Fibroblast of lung (primary cell): ENCODE measurements at regions not wholly inside any gene's neighbourhood (a gene's known extent, or its start where the extent isn't known, plus 50 kb on each side); places are given as distances from the start of the nearest gene placed in this dataset.

Source experiments
- DNase-seq, 2 donors: peaks; one replicate each; pipeline versions ENCODE4 v3.0.0 to v3.0.0-alpha.2; 2010; ENCODE audit warnings: low read depth in 2 of 2
- H2AFZ ChIP-seq: 2 replicates; pipeline ENCODE4 v1.5.1; 2012; ENCODE audit warnings: low read length, control low read depth, inconsistent platforms
- H3K27ac ChIP-seq: 2 replicates; pipeline ENCODE4 v1.5.1; 2011; ENCODE audit warnings: low read length, control low read depth; ENCODE audit not compliant: insufficient read depth
- H3K27me3 ChIP-seq: 2 replicates; pipeline ENCODE4 v1.5.1; 2011; ENCODE audit warnings: mild to moderate bottlenecking, low read length; ENCODE audit not compliant: control insufficient read depth, insufficient read depth
- H3K36me3 ChIP-seq: 2 replicates; pipeline ENCODE4 v1.5.1; 2011; ENCODE audit warnings: low read length; ENCODE audit not compliant: control insufficient read depth, insufficient read depth
- H3K4me1 ChIP-seq: 2 replicates; pipeline ENCODE4 v1.5.1; 2011; ENCODE audit warnings: low read length; ENCODE audit not compliant: control insufficient read depth, insufficient read depth; ENCODE audit errors: extremely low read depth
- H3K4me2 ChIP-seq: 2 replicates; pipeline ENCODE4 v1.5.1; 2011; ENCODE audit warnings: low read length, control low read depth; ENCODE audit not compliant: insufficient read depth; ENCODE audit errors: extremely low read depth
- H3K4me3 ChIP-seq, 4 experiments: fragments of 200-600 bp in 1 of 4; sonication (generic) in 1 of 4; replicated peaks in 1 of 4; 2 replicates each; pipeline ENCODE4 v1.5.1; 2011 to 2016; ENCODE audit warnings: low read length in 4 of 4, low read depth in 3 of 4, mild to moderate bottlenecking in 3 of 4, control low read depth in 2 of 4, inconsistent platforms in 1 of 4, mixed read lengths in 1 of 4; ENCODE audit not compliant: insufficient read depth in 1 of 4; ENCODE audit errors: control extremely low read depth in 1 of 4
- H3K79me2 ChIP-seq: 2 replicates; pipeline ENCODE4 v1.5.1; 2012; ENCODE audit warnings: mild to moderate bottlenecking, low read length, inconsistent platforms; ENCODE audit not compliant: control insufficient read depth, insufficient read depth
- H3K9ac ChIP-seq: 2 replicates; pipeline ENCODE4 v1.5.1; 2011; ENCODE audit warnings: mild to moderate bottlenecking, low read length, control low read depth; ENCODE audit not compliant: insufficient read depth
- H3K9me3 ChIP-seq: 2 replicates; pipeline ENCODE4 v1.5.1; 2012; ENCODE audit warnings: low read depth, low read length; ENCODE audit not compliant: control insufficient read depth, insufficient read depth
- H4K20me1 ChIP-seq: 2 replicates; pipeline ENCODE4 v1.5.1; 2011; ENCODE audit warnings: low read length; ENCODE audit not compliant: control insufficient read depth, insufficient read depth; ENCODE audit errors: extremely low read depth
- CTCF ChIP-seq, 2 donors: IDR thresholded peaks in 1 of 2; conservative IDR thresholded peaks in 1 of 2; 1 replicate in 1 of 2; 2 replicates in 1 of 2; pipeline ENCODE4 v1.5.1; 2011 to 2012; ENCODE audit warnings: low read length in 2 of 2, control low read depth in 1 of 2, inconsistent platforms in 1 of 2, low read depth in 1 of 2, mild to moderate bottlenecking in 1 of 2
- EZH2 ChIP-seq: IDR thresholded peaks from 2 replicates; pipeline ENCODE4 v1.5.1; 2012; ENCODE audit warnings: low read length, control low read depth, mild to moderate bottlenecking; ENCODE audit errors: missing control alignments

DNA sequence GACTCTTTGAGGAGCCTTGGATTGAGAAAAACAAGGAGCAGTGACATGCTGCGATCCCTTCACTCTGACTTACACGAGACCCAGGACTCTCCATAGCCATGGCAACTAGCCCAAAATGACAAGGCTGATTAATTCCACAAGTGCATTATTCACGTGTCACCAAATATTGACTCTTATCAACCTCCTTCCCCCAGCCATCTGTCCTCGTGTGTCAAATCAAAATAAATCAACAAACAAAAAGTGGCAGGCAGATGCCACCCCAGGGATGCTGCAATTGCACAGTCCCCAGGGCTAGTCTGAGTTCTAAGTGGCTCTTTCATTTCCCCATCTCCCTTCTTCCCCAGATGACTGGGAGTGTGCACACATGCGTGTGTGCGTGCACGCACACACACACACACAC, 104.9 kb downstream of the AQP9 start:
- H3K27ac ChIP-seq, result no peak overlapping the region
- TF ChIP-seq CTCF (conservative IDR thresholded peaks at IDR 0.05 in 1 of 2, IDR thresholded peaks at IDR 0.05 in 1 of 2; ENCODE audit: low read depth in 1 of 2, low read length in 2 of 2) (no peak), EZH2 (no peak)
- H4K20me1 ChIP-seq, result no peaks in the 10 kb centered on the region
- no peak overlapping the region for H3K4me3 ChIP-seq
- no peaks in the 10 kb centered on the region for H3K79me2 ChIP-seq
- no peaks in the 10 kb centered on the region for H3K4me1 ChIP-seq
- no peak overlapping the region for H3K4me2 ChIP-seq
- H3K9me3 ChIP-seq, result no peaks in the 10 kb centered on the region
- H3K27me3 ChIP-seq, result peaks cover 8% of the 10 kb centered on the region
- no peaks in the 10 kb centered on the region for H3K36me3 ChIP-seq
- no peak for DNase-seq
- no peak overlapping the region for H2AFZ ChIP-seq
- H3K9ac ChIP-seq, result no peak overlapping the region

DNA sequence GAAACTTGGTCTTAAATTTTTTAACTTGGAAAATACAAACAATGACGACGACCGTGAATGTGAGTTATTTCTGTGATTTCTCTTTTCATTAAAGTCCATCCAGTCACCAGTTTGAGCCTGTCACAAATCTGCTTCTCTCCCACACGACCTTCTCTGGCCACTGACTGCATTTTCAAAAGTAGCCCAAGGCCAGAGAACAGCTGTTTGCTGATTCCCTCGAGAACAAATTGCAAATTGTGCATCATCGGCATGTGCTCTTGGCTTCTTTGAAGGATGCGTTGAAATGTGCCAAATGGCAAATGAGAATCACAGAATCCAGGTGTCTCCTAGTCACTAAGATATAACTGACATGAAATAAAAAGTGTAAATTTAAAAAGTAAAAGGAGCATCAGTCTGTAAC, 106.4 kb downstream of the AQP9 start:
- Histone ChIP-seq H2AFZ (no peak overlapping the region), H4K20me1 (no peaks in the 10 kb centered on the region), H3K27me3 (peaks cover 8% of the 10 kb centered on the region), H3K9ac (no peak overlapping the region), H3K36me3 (no peaks in the 10 kb centered on the region), H3K79me2 (no peaks in the 10 kb centered on the region), H3K4me3 (no peak overlapping the region), H3K4me2 (no peak overlapping the region), H3K9me3 (no peaks in the 10 kb centered on the region), H3K27ac (no peak overlapping the region), H3K4me1 (no peaks in the 10 kb centered on the region)
- DNase-seq, result no peak
- TF ChIP-seq EZH2, result no peak
- no peak for TF ChIP-seq CTCF (conservative IDR thresholded peaks at IDR 0.05 in 1 of 2, IDR thresholded peaks at IDR 0.05 in 1 of 2; ENCODE audit: low read depth in 1 of 2, low read length in 2 of 2)

GRCh38 chr15:58246041-58246440, 107.9 kb downstream of the AQP9 start:
- Histone ChIP-seq H3K9me3 (no peaks in the 10 kb centered on the region), H3K4me1 (no peaks in the 10 kb centered on the region), H3K27ac (no peak overlapping the region), H3K36me3 (no peaks in the 10 kb centered on the region), H3K27me3 (peaks cover 8% of the 10 kb centered on the region), H2AFZ (no peak overlapping the region), H3K79me2 (no peaks in the 10 kb centered on the region), H3K4me3 (no peak overlapping the region), H3K9ac (no peak overlapping the region), H4K20me1 (no peaks in the 10 kb centered on the region), H3K4me2 (no peak overlapping the region)
- DNase-seq, result no peak
- no peak for TF ChIP-seq EZH2
- no peak for TF ChIP-seq CTCF (conservative IDR thresholded peaks at IDR 0.05 in 1 of 2, IDR thresholded peaks at IDR 0.05 in 1 of 2; ENCODE audit: low read depth in 1 of 2, low read length in 2 of 2)
